Suprapubic skin (tissue), 4 donors: ENCODE measurements at regions not wholly inside any gene's neighbourhood (a gene's known extent, or its start where the extent isn't known, plus 50 kb on each side); places are given as distances from the start of the nearest gene placed in this dataset.

Experiments used
- DNase-seq, 2 donors: peaks; one replicate each; pipeline ENCODE4 v3.0.0-alpha.2; 2019; ENCODE audit warnings: low spot score in 2 of 2
- H3K27ac ChIP-seq: fragments of 200-600 bp; sonication (generic); one replicate; pipeline ENCODE4 v1.5.1; 2019
- H3K27me3 ChIP-seq: fragments of 200-600 bp; sonication (generic); one replicate; pipeline ENCODE4 v1.5.1; 2019
- H3K36me3 ChIP-seq: fragments of 200-600 bp; sonication (generic); one replicate; pipeline ENCODE4 v1.5.1; 2019
- H3K4me1 ChIP-seq: fragments of 200-600 bp; sonication (generic); one replicate; pipeline ENCODE4 v1.5.1; 2019
- H3K4me3 ChIP-seq: fragments of 200-600 bp; sonication (generic); one replicate; pipeline ENCODE4 v1.5.1; 2019; ENCODE audit warnings: mild to moderate bottlenecking
- H3K9me3 ChIP-seq: fragments of 200-600 bp; sonication (generic); one replicate; pipeline ENCODE4 v1.5.1; 2019
- EP300 ChIP-seq: sonication (generic); formaldehyde crosslinking; IDR thresholded peaks from one replicate; pipeline ENCODE4 v1.6.1; 2017; ENCODE audit warnings: antibody characterized with exemption
- POLR2A ChIP-seq, 2 donors: fragments of 450-650 bp; IDR thresholded peaks; one replicate each; pipeline ENCODE4 v1.6.1; 2017; ENCODE audit warnings: antibody characterized with exemption in 2 of 2, mild to moderate bottlenecking in 2 of 2, moderate library complexity in 2 of 2
- POLR2AphosphoS5 ChIP-seq, 3 donors: sonication (generic); formaldehyde crosslinking; IDR thresholded peaks; one replicate each; pipeline ENCODE4 v1.6.1; 2017; ENCODE audit warnings: antibody characterized with exemption in 3 of 3
- WGBS: methylation state at CpG from one replicate; pipeline ENCODE4 v1.1.5; 2018; 5-methylcytosine and 5-hydroxymethylcytosine counted together
- TF ChIP-seq, protein P1 (sequence below), 2 donors: fragments of 200-600 bp in 1 of 2; fragments of 450-650 bp in 1 of 2; sonication (generic) in 1 of 2; IDR thresholded peaks; one replicate each; pipeline ENCODE4 v1.5.1; 2016 to 2019; ENCODE audit warnings: antibody characterized with exemption in 2 of 2, mild to moderate bottlenecking in 1 of 2, moderate library complexity in 1 of 2

GRCh38 chr14:65294816-65295215, 117.7 kb upstream of the FUT8 start:
- H3K27me3 ChIP-seq: no peaks in the 10 kb centered on the region
- no peak for TF ChIP-seq EP300
- no peak for TF ChIP-seq POLR2A (IDR thresholded peaks at IDR 0.05)
- TF ChIP-seq, protein P1, sequence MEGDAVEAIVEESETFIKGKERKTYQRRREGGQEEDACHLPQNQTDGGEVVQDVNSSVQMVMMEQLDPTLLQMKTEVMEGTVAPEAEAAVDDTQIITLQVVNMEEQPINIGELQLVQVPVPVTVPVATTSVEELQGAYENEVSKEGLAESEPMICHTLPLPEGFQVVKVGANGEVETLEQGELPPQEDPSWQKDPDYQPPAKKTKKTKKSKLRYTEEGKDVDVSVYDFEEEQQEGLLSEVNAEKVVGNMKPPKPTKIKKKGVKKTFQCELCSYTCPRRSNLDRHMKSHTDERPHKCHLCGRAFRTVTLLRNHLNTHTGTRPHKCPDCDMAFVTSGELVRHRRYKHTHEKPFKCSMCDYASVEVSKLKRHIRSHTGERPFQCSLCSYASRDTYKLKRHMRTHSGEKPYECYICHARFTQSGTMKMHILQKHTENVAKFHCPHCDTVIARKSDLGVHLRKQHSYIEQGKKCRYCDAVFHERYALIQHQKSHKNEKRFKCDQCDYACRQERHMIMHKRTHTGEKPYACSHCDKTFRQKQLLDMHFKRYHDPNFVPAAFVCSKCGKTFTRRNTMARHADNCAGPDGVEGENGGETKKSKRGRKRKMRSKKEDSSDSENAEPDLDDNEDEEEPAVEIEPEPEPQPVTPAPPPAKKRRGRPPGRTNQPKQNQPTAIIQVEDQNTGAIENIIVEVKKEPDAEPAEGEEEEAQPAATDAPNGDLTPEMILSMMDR (IDR thresholded peaks at IDR 0.05): no peak
- TF ChIP-seq POLR2AphosphoS5 (IDR thresholded peaks at IDR 0.05): no peak
- WGBS: 93% methylated on average over 1 of the region's 1 CpG
- no peaks in the 10 kb centered on the region for H3K4me1 ChIP-seq
- H3K9me3 ChIP-seq: no peaks in the 10 kb centered on the region
- H3K4me3 ChIP-seq: no peak overlapping the region
- no peaks in the 10 kb centered on the region for H3K36me3 ChIP-seq
- no peak overlapping the region for H3K27ac ChIP-seq
- DNase-seq: no peak

DNA sequence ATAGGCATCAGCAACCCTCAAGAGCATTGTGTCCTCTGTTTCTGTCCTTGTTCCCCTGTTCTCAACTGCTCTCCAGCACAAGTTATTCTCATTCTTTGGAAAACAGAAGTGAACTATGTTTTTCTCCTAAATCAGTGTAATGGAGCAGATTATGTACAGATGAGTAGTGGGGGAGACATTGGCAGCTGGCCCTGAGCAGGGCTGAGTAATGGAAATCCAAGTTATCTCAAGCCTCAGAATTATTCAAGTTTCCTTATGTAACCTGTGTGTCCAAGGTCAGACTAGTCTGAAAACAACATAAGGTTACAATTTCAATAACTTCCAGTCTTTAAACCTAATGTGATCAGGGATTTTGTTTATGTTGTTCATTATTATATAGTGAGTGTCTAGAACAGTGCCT, 116.1 kb upstream of the FUT8 start:
- no peaks in the 10 kb centered on the region for H3K9me3 ChIP-seq
- H3K27ac ChIP-seq: no peak overlapping the region
- no peaks in the 10 kb centered on the region for H3K4me1 ChIP-seq
- H3K4me3 ChIP-seq: no peak overlapping the region
- TF ChIP-seq EP300 (no peak), POLR2AphosphoS5 (IDR thresholded peaks at IDR 0.05) (no peak), POLR2A (IDR thresholded peaks at IDR 0.05) (no peak)
- TF ChIP-seq, protein P1 (IDR thresholded peaks at IDR 0.05): no peak
- H3K27me3 ChIP-seq: no peaks in the 10 kb centered on the region
- no peak for DNase-seq
- no peaks in the 10 kb centered on the region for H3K36me3 ChIP-seq

DNA sequence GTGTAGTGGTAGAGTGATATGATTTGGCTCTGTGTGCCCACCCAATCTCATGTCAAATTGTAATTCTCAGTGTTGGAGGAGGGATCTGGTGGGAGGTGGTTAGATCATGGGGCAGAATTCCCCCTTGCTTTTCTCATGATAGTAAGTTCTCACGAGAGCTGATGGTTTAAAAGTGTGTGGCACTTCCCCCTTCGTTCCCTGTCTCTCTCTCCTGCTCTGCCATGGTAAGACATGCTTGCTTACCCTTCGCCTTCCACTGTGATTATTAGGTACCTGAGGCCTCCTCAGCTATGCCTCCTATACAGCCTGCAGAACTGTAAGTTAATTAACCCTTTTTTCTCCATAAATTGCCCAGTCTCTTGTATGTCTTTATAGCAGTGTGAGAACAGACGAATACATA, 115.7 kb upstream of the FUT8 start:
- no peaks in the 10 kb centered on the region for H3K27me3 ChIP-seq
- H3K9me3 ChIP-seq: no peaks in the 10 kb centered on the region
- no peaks in the 10 kb centered on the region for H3K36me3 ChIP-seq
- no peak overlapping the region for H3K27ac ChIP-seq
- H3K4me3 ChIP-seq: no peak overlapping the region
- TF ChIP-seq EP300: no peak
- no peak for TF ChIP-seq POLR2AphosphoS5 (IDR thresholded peaks at IDR 0.05)
- TF ChIP-seq, protein P1 (IDR thresholded peaks at IDR 0.05): no peak
- TF ChIP-seq POLR2A (IDR thresholded peaks at IDR 0.05): no peak
- WGBS: 88% methylated on average over 4 of the region's 4 CpGs
- DNase-seq: no peak
- no peaks in the 10 kb centered on the region for H3K4me1 ChIP-seq

- DNase-seq: no peak
Observed at GRCh38 chr14:65297744-65298143, 114.8 kb upstream of the FUT8 start.

GRCh38 chr14:65299826-65300225, 112.7 kb upstream of the FUT8 start:
- H3K27me3 ChIP-seq: no peaks in the 10 kb centered on the region
- H3K9me3 ChIP-seq: no peaks in the 10 kb centered on the region
- no peak overlapping the region for H3K27ac ChIP-seq
- no peak for DNase-seq
- H3K4me3 ChIP-seq: no peak overlapping the region
- 90% methylated on average over 3 of the region's 3 CpGs for WGBS
- TF ChIP-seq POLR2AphosphoS5 (IDR thresholded peaks at IDR 0.05): no peak
- TF ChIP-seq, protein P1 (IDR thresholded peaks at IDR 0.05): no peak
- TF ChIP-seq POLR2A (IDR thresholded peaks at IDR 0.05): no peak
- TF ChIP-seq EP300: no peak
- no peaks in the 10 kb centered on the region for H3K36me3 ChIP-seq
- H3K4me1 ChIP-seq: no peaks in the 10 kb centered on the region

More at GRCh38 chr14:65297744-65298143, 114.8 kb upstream of the FUT8 start:
- H3K27me3 ChIP-seq: no peaks in the 10 kb centered on the region
- no peak overlapping the region for H3K27ac ChIP-seq
- H3K36me3 ChIP-seq: no peaks in the 10 kb centered on the region
- H3K9me3 ChIP-seq: no peaks in the 10 kb centered on the region
- H3K4me3 ChIP-seq: no peak overlapping the region
- WGBS: 91% methylated on average over 5 of the region's 5 CpGs
- no peak for TF ChIP-seq EP300
- TF ChIP-seq, protein P1 (IDR thresholded peaks at IDR 0.05): no peak
- no peak for TF ChIP-seq POLR2AphosphoS5 (IDR thresholded peaks at IDR 0.05)
- no peak for TF ChIP-seq POLR2A (IDR thresholded peaks at IDR 0.05)
- H3K4me1 ChIP-seq: no peaks in the 10 kb centered on the region
